ENCODE measurements at regions not wholly inside any gene's neighbourhood (a gene's known extent, or its start where the extent isn't known, plus 50 kb on each side); places are given as distances from the start of the nearest gene placed in this dataset.

DNA sequence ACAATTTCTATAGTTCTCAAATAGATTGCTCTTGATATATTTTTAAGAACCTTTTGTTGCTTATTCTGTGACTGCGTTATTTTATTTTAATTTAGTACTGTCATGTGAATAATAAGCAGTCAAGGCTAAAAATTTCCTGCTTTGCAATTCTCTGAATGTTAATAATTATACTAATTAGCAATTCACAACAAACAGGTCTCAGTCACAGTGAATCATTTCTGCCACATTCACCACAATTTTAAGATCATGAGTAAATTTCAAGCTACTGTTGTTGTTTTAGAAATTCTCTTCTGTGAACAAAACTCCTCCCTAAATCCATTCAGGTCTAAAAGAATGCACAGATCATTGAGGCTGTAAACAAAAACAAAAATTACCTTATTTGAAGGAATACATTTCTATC, 339.6 kb upstream of the DPYD start:
- no peaks in the 10 kb centered on the region for H3K4me1 ChIP-seq (ENCODE audit: control insufficient read depth, insufficient read depth, low read length)
- H3K36me3 ChIP-seq (ENCODE audit: control insufficient read depth, insufficient read depth, low read length, severe bottlenecking), result no peaks in the 10 kb centered on the region
- DNase-seq (ENCODE audit: low read depth), result no peak

DNA sequence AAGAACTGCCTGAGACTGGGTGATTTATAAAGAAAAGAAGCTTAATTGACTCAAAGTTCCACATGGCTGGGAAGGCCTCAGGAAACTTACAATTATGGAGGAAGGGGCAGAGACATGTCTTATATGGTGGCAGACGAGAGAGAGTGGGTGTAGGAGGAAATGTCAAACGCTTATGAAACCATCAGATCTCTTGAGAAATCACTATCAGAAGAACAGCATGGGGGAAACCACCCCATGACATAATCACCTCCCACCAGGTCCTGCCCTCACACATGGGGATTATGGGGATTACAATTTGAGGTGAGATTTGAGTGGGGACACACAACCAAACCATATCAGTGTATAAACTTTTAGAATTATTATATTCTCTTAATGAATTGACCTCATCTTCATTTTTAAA, 335.9 kb upstream of the DPYD start:
- Histone ChIP-seq H3K36me3 (ENCODE audit: control insufficient read depth, insufficient read depth, low read length, severe bottlenecking) (no peaks in the 10 kb centered on the region), H3K9me3 (ENCODE audit: control insufficient read depth, low read length) (no peaks in the 10 kb centered on the region), H3K4me3 (ENCODE audit: low read length) (no peak overlapping the region), H3K4me1 (ENCODE audit: control insufficient read depth, insufficient read depth, low read length) (no peaks in the 10 kb centered on the region), H3K27me3 (replicated peaks; ENCODE audit: control insufficient read depth, insufficient read depth, low read length) (no peaks in the 10 kb centered on the region), H3K9ac (ENCODE audit: low read length) (no peak overlapping the region)
- DNase-seq (ENCODE audit: low read depth), result no peak

More for the DNA sequence above, 339.6 kb upstream of the DPYD start:
- H3K4me3 ChIP-seq (ENCODE audit: low read length), result no peak overlapping the region
- no peak overlapping the region for H3K9ac ChIP-seq (ENCODE audit: low read length)
- H3K9me3 ChIP-seq (ENCODE audit: control insufficient read depth, low read length), result no peaks in the 10 kb centered on the region
- no peaks in the 10 kb centered on the region for H3K27me3 ChIP-seq (replicated peaks; ENCODE audit: control insufficient read depth, insufficient read depth, low read length)

DNA sequence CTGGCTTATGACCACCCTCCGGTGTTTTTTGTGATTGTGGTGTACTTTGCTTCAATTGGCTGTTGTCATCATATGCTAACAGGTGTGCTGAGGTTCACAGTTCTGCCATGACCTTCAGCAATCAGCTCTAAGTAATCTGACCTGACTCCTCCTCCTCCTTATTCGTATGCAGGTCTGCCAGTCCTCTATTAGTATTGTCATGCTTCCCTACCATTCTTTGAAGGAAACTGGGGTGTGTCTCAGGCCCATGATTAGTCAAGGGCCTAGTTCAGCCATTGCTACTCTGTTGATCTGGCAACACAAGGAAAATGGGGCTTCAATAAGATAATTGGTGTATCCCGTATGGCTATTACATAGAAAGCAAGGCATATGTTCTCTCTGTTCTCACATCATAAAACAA, 332.3 kb upstream of the DPYD start:
- H3K4me1 ChIP-seq (ENCODE audit: control insufficient read depth, insufficient read depth, low read length), result no peaks in the 10 kb centered on the region
- no peak for DNase-seq (ENCODE audit: low read depth)
- no peak overlapping the region for H3K9ac ChIP-seq (ENCODE audit: low read length)
- no peaks in the 10 kb centered on the region for H3K36me3 ChIP-seq (ENCODE audit: control insufficient read depth, insufficient read depth, low read length, severe bottlenecking)
- no peak overlapping the region for H3K4me3 ChIP-seq (ENCODE audit: low read length)
- no peaks in the 10 kb centered on the region for H3K27me3 ChIP-seq (replicated peaks; ENCODE audit: control insufficient read depth, insufficient read depth, low read length)
- H3K9me3 ChIP-seq (ENCODE audit: control insufficient read depth, low read length), result no peaks in the 10 kb centered on the region

DNA sequence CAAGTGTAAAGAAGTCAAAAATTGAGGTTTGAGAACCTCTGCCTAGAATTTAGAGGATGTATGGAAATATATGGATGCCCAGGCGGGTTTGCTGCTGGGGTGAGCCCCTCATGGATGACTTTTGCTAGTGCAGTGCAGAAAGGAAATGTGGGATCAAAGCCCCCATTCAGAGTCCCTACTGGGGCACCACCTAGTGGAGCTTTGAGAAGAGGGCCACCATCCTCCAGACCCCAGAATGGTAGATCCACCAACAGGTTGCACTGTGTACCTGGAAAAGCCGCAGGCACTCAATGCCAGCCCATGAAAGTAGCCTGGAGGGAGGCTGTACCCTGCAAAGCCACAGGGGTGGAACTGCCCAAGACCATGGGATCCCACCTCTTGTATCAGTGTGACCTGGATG, 330.7 kb upstream of the DPYD start:
- Histone ChIP-seq H3K4me1 (ENCODE audit: control insufficient read depth, insufficient read depth, low read length) (no peaks in the 10 kb centered on the region), H3K9ac (ENCODE audit: low read length) (no peak overlapping the region), H3K4me3 (ENCODE audit: low read length) (no peak overlapping the region), H3K9me3 (ENCODE audit: control insufficient read depth, low read length) (peaks cover 3% of the 10 kb centered on the region), H3K27me3 (replicated peaks; ENCODE audit: control insufficient read depth, insufficient read depth, low read length) (no peaks in the 10 kb centered on the region), H3K36me3 (ENCODE audit: control insufficient read depth, insufficient read depth, low read length, severe bottlenecking) (no peaks in the 10 kb centered on the region)
- DNase-seq (ENCODE audit: low read depth), result no peak

DNA sequence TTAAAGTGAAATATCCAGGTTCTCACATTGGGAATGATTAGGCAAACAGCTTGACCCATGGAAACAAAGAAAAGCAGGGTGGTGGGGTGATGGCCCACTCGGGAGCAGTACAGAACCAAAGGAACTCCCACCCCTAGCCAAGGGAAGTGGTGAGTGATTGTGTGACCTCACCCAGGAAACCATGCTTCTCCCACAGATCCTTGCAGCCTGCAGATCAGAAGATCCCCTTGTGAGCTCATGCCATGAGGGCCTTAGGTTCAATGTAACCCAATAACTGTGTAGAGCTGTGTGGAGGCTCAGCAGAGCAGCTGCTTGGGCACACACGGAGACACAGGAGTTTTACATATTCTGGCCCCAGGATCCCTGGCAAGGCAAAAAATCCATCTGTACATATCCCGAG, 311.8 kb upstream of the DPYD start:
- no peak overlapping the region for H3K9ac ChIP-seq (ENCODE audit: low read length)
- peaks cover 34% of the 10 kb centered on the region for H3K9me3 ChIP-seq (ENCODE audit: control insufficient read depth, low read length)
- H3K27me3 ChIP-seq (replicated peaks; ENCODE audit: control insufficient read depth, insufficient read depth, low read length), result no peaks in the 10 kb centered on the region
- no peak overlapping the region for H3K4me3 ChIP-seq (ENCODE audit: low read length)
- no peaks in the 10 kb centered on the region for H3K36me3 ChIP-seq (ENCODE audit: control insufficient read depth, insufficient read depth, low read length, severe bottlenecking)
- H3K4me1 ChIP-seq (ENCODE audit: control insufficient read depth, insufficient read depth, low read length), result no peaks in the 10 kb centered on the region
- DNase-seq (ENCODE audit: low read depth), result no peak

DNA sequence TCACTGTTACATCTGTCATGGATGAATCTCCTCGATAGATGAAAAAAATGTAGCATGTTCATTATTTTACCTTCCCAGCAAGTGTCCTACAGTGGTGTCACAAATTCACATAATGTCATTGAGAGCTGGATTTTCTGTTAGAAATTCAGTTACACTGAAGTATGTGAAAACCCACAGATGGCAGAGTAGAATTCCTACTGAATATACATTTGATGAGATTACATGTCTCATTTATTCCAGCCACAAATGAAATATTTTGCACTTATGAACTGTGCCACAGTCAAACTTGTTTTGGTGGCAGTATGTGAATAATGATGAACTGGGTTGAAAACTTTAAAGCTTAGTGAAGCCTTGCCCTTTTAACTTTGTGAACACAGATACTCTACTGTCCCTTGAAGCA, 301.9 kb upstream of the DPYD start:
- Histone ChIP-seq H3K27me3 (replicated peaks; ENCODE audit: control insufficient read depth, insufficient read depth, low read length) (no peaks in the 10 kb centered on the region), H3K4me3 (ENCODE audit: low read length) (no peak overlapping the region), H3K9ac (ENCODE audit: low read length) (no peak overlapping the region), H3K9me3 (ENCODE audit: control insufficient read depth, low read length) (no peaks in the 10 kb centered on the region), H3K36me3 (ENCODE audit: control insufficient read depth, insufficient read depth, low read length, severe bottlenecking) (no peaks in the 10 kb centered on the region), H3K4me1 (ENCODE audit: control insufficient read depth, insufficient read depth, low read length) (no peaks in the 10 kb centered on the region)
- DNase-seq (ENCODE audit: low read depth), result no peak

DNA sequence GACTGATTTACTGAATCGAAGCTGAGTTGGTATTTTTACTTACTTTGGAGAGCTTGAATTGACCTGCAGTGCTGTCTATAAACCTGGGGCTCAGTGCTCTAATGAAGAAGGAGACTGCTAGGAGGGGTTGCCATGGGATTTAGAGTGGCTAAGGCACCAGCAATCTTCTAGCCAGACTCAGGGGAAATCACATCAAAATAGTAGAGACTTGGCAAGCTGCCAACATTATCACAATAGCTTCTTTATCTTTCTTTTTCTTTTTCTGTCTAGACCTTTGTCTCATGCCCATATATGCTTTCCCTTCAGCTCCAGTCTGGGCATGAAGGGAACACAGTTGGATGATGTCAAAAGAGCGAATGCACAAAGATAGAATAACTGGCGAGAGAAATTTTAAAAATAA, 301.1 kb upstream of the DPYD start:
- Histone ChIP-seq H3K4me1 (ENCODE audit: control insufficient read depth, insufficient read depth, low read length) (no peaks in the 10 kb centered on the region), H3K4me3 (ENCODE audit: low read length) (no peak overlapping the region), H3K9me3 (ENCODE audit: control insufficient read depth, low read length) (no peaks in the 10 kb centered on the region), H3K9ac (ENCODE audit: low read length) (no peak overlapping the region), H3K36me3 (ENCODE audit: control insufficient read depth, insufficient read depth, low read length, severe bottlenecking) (no peaks in the 10 kb centered on the region), H3K27me3 (replicated peaks; ENCODE audit: control insufficient read depth, insufficient read depth, low read length) (no peaks in the 10 kb centered on the region)
- no peak for DNase-seq (ENCODE audit: low read depth)

DNA sequence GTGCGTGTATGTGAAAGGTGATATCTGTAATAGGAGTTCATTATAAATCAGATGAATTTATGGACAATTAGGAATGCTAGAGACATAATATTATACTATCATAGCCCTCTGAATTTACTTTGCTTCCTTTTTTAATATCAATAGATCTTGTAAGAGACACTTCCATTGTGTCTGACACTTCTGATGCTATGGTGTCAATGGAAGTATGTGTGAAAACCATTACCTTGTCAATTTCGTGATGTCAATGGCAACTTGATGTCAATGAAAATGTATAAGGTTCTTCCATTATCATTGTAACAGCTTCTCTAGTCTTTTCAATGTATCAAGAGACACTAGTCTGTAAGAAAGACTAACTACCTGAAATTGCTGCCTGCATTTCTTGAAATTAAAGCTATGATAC, 296.8 kb upstream of the DPYD start:
- no peaks in the 10 kb centered on the region for H3K4me1 ChIP-seq (ENCODE audit: control insufficient read depth, insufficient read depth, low read length)
- no peak overlapping the region for H3K9ac ChIP-seq (ENCODE audit: low read length)
- H3K36me3 ChIP-seq (ENCODE audit: control insufficient read depth, insufficient read depth, low read length, severe bottlenecking), result no peaks in the 10 kb centered on the region
- no peaks in the 10 kb centered on the region for H3K27me3 ChIP-seq (replicated peaks; ENCODE audit: control insufficient read depth, insufficient read depth, low read length)
- no peak overlapping the region for H3K4me3 ChIP-seq (ENCODE audit: low read length)
- no peak for DNase-seq (ENCODE audit: low read depth)
- no peaks in the 10 kb centered on the region for H3K9me3 ChIP-seq (ENCODE audit: control insufficient read depth, low read length)

DNA sequence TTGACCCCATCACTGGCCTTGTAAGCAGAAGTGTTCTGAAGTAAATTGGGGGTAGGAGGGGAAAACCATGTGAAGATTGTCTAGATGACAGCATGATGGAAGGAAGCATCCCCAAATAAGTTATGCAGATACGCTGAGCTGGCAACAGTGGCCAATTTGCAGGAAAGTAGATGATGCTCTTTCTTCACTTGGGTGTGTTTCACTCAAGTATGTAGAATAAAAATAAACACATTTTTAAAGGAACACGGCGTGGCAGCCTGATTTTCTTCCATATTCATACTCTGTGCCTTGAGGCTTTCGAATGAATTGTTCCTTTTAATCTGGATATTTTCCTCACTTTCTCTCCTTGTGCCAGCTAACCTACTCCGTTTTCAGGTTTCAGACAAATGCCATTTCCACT, 295.5 kb upstream of the DPYD start:
- Histone ChIP-seq H3K9ac (ENCODE audit: low read length) (no peak overlapping the region), H3K4me3 (ENCODE audit: low read length) (no peak overlapping the region), H3K4me1 (ENCODE audit: control insufficient read depth, insufficient read depth, low read length) (no peaks in the 10 kb centered on the region), H3K36me3 (ENCODE audit: control insufficient read depth, insufficient read depth, low read length, severe bottlenecking) (no peaks in the 10 kb centered on the region), H3K27me3 (replicated peaks; ENCODE audit: control insufficient read depth, insufficient read depth, low read length) (no peaks in the 10 kb centered on the region), H3K9me3 (ENCODE audit: control insufficient read depth, low read length) (no peaks in the 10 kb centered on the region)
- peak; percentile 45 for DNase-seq (ENCODE audit: low read depth)

DNA sequence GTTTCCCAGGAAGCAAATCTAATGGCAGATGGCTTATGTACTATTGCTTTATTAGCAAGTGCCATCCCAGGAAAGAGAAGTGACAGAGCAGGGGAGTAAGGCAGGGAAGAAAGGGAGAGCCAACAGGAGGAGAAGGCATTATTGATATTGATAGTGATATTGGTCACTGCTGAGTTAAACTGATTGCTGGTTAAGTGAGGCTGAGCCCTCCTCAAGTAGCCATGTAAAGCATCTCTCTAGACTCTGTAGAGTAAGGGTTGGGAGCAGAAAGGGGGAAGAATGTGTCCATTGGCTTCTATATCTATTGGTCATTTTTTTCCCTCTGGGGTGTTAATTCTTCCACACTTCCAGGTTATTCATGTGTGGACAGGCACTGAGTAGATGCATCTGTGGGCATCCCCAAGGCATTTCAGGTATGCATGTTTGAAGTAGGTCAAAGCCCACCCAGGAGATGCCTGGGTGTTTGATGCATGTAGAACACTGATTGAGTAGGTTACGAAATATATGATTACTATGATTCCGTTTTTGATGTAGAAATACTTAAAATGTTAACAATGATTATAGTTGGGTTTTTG, 290.5 kb upstream of the DPYD start:
- Histone ChIP-seq H3K4me1 (ENCODE audit: control insufficient read depth, insufficient read depth, low read length) (no peaks in the 10 kb centered on the region), H3K9ac (ENCODE audit: low read length) (no peak overlapping the region), H3K4me3 (ENCODE audit: low read length) (no peak overlapping the region), H3K36me3 (ENCODE audit: control insufficient read depth, insufficient read depth, low read length, severe bottlenecking) (no peaks in the 10 kb centered on the region), H3K27me3 (replicated peaks; ENCODE audit: control insufficient read depth, insufficient read depth, low read length) (no peaks in the 10 kb centered on the region), H3K9me3 (ENCODE audit: control insufficient read depth, low read length) (no peaks in the 10 kb centered on the region)
- no peak for DNase-seq (ENCODE audit: low read depth)

DNA sequence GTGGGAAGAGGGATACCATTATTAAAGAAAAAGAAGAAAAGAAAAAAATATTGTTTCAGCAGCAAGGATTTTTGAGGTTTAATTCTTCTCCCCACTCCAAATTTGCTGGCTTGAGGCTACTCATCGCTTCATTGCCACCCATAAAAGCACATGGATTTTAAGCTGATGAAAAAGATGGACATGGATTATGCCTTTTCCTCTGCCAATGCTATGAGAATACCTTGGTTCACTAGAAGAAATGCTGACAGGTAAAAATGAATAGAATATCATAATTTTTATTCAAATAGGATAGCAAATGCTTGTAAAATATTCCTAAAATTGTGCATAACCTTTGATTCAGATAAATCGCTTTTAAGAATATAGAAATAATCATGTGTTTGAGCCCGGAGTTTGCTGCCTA, 289.7 kb upstream of the DPYD start:
- no peak overlapping the region for H3K9ac ChIP-seq (ENCODE audit: low read length)
- no peaks in the 10 kb centered on the region for H3K9me3 ChIP-seq (ENCODE audit: control insufficient read depth, low read length)
- no peak for DNase-seq (ENCODE audit: low read depth)
- no peaks in the 10 kb centered on the region for H3K36me3 ChIP-seq (ENCODE audit: control insufficient read depth, insufficient read depth, low read length, severe bottlenecking)
- H3K4me1 ChIP-seq (ENCODE audit: control insufficient read depth, insufficient read depth, low read length), result no peaks in the 10 kb centered on the region
- H3K27me3 ChIP-seq (replicated peaks; ENCODE audit: control insufficient read depth, insufficient read depth, low read length), result no peaks in the 10 kb centered on the region
- peak overlapping the region; percentile 62 for H3K4me3 ChIP-seq (ENCODE audit: low read length)

DNA sequence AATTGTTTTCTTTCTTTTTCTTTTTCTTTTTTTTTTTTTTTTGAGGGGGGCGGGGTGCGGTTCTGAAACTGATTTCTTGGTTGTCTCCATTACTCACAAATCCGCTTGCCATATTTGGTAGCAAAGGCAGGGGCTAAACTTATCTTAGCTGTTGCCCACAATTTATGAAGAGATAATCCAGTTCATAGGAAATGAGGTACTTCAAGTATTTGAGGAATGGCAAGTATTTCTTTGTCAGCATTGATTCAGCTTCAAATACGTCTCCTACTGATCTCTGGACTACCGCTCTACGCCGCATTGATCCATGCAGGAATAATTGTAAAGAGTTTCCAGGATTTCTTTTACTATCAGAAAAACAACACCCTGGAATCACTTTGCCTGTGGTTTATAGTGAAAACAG, 289.2 kb upstream of the DPYD start:
- H3K36me3 ChIP-seq (ENCODE audit: control insufficient read depth, insufficient read depth, low read length, severe bottlenecking), result no peaks in the 10 kb centered on the region
- H3K27me3 ChIP-seq (replicated peaks; ENCODE audit: control insufficient read depth, insufficient read depth, low read length), result no peaks in the 10 kb centered on the region
- H3K4me1 ChIP-seq (ENCODE audit: control insufficient read depth, insufficient read depth, low read length), result no peaks in the 10 kb centered on the region
- peak overlapping the region; percentile 62 for H3K4me3 ChIP-seq (ENCODE audit: low read length)
- H3K9me3 ChIP-seq (ENCODE audit: control insufficient read depth, low read length), result no peaks in the 10 kb centered on the region
- H3K9ac ChIP-seq (ENCODE audit: low read length), result no peak overlapping the region
- DNase-seq (ENCODE audit: low read depth), result peak; percentile 56
